GM12878 (cell line): ENCODE measurements at regions not wholly inside any gene's neighbourhood (a gene's known extent, or its start where the extent isn't known, plus 50 kb on each side); places are given as distances from the start of the nearest gene placed in this dataset.

Source experiments
- ATAC-seq: fragments of 200-7000 bp; cut with Tn5 transposase; 3 replicates; pipeline ENCODE4 v1.9.1; 2020; ENCODE audit warnings: mild to moderate bottlenecking, moderate library complexity
- BruUV-seq: library from RNA; stranded (reverse); fragments of 400-500 nt; replicated peaks from 2 replicates; lab custom pipeline; 2021; lab: Mats Ljungman, UMichigan
- CTCF ChIA-PET: fragments of 300-600 bp; sonication (Branson Sonifier 250); formaldehyde crosslinking; extraction: SDS; loops from one replicate; lab custom pipeline; 2021; ENCODE audit warnings: inconsistent platforms; lab: Yijun Ruan, JAX
- POLR2A ChIA-PET: fragments of 350-600 bp; formaldehyde crosslinking; extraction: SDS; loops from one replicate; lab custom pipeline; 2021; ENCODE audit warnings: inconsistent platforms; lab: Charles Lee
- RAD21 ChIA-PET: fragments of 300-600 bp; sonication (Branson Sonifier 250); formaldehyde crosslinking; loops from one replicate; lab custom pipeline; 2023; ENCODE audit warnings: antibody characterized with exemption; ENCODE audit not compliant: unreplicated experiment; lab: Charles Lee
- SMC1A ChIA-PET: fragments of 300-600 bp; sonication (Branson Sonifier 250); formaldehyde crosslinking; loops from one replicate; lab custom pipeline; 2023; ENCODE audit not compliant: unreplicated experiment, uncharacterized antibody; lab: Charles Lee
- DNase-seq: peaks from one replicate; pipeline ENCODE4 v3.0.0-alpha.2; 2011; ENCODE audit warnings: low read depth, low spot score
- FAIRE-seq: peaks from 3 replicates; lab custom pipeline; 2011; peaks lifted over from hg19 to GRCh38; lab: Jason Lieb, UNC
- H2AFZ ChIP-seq: 2 replicates; pipeline ENCODE4 v1.6.0; 2011; ENCODE audit warnings: low read depth, low read length, control low read depth; ENCODE audit not compliant: control insufficient read depth
- H3K27ac ChIP-seq: 2 replicates; pipeline ENCODE4 v1.5.1; 2011; ENCODE audit warnings: control low read depth; ENCODE audit not compliant: control insufficient read depth, insufficient read depth
- H3K27me3 ChIP-seq, 2 experiments: replicated peaks in 1 of 2; 2 replicates each; pipeline versions ENCODE4 v1.6.0 to v1.6.1; 2011; ENCODE audit warnings: low read length in 1 of 2; ENCODE audit not compliant: control insufficient read depth in 2 of 2, insufficient read depth in 2 of 2
- H3K36me3 ChIP-seq, 2 experiments: 2 replicates each; pipeline ENCODE4 v1.5.1; 2011; ENCODE audit warnings: low read length in 1 of 2; ENCODE audit not compliant: control insufficient read depth in 2 of 2, insufficient read depth in 2 of 2
- H3K4me1 ChIP-seq: 2 replicates; pipeline ENCODE4 v1.6.1; 2011; ENCODE audit warnings: mild to moderate bottlenecking, low read length, moderate library complexity, mixed read lengths; ENCODE audit not compliant: control insufficient read depth, insufficient read depth
- H3K4me2 ChIP-seq: 2 replicates; pipeline ENCODE4 v1.6.0; 2011; ENCODE audit warnings: control low read depth; ENCODE audit not compliant: control insufficient read depth, insufficient read depth
- H3K4me3 ChIP-seq: fragments of 200-600 bp; sonication (generic); 2 replicates; pipeline ENCODE4 v1.5.1; 2016
- H3K79me2 ChIP-seq: 2 replicates; pipeline ENCODE4 v1.6.0; 2011; ENCODE audit warnings: low read length; ENCODE audit not compliant: control insufficient read depth, insufficient read depth
- H3K9ac ChIP-seq: 2 replicates; pipeline ENCODE4 v1.8.0; 2011; ENCODE audit warnings: low read length, control low read depth, mixed read lengths; ENCODE audit not compliant: control insufficient read depth, insufficient read depth
- H3K9me3 ChIP-seq: replicated peaks from 3 replicates; pipeline ENCODE4 v1.5.1; 2011; ENCODE audit warnings: mild to moderate bottlenecking, low read length; ENCODE audit not compliant: control insufficient read depth, insufficient read depth
- H4K20me1 ChIP-seq: 2 replicates; pipeline ENCODE4 v1.6.0; 2011; ENCODE audit not compliant: control insufficient read depth, insufficient read depth
- CHD1 ChIP-seq: IDR thresholded peaks from 2 replicates; pipeline ENCODE4 v1.6.1; 2012; ENCODE audit warnings: low read depth, low read length, improper control_type of control experiment
- SIX5 ChIP-seq: IDR thresholded peaks from 2 replicates; pipeline ENCODE4 v1.6.1; 2011; ENCODE audit warnings: mild to moderate bottlenecking, low read depth, low read length, moderate library complexity; ENCODE audit not compliant: severe bottlenecking
- SMC3 ChIP-seq: IDR thresholded peaks from 2 replicates; pipeline ENCODE4 v1.6.1; 2011; ENCODE audit warnings: low read length, improper control_type of control experiment, borderline replicate concordance
- STAT1 ChIP-seq: fragments of 450-650 bp; conservative IDR thresholded peaks from 2 replicates; pipeline ENCODE4 v1.6.1; 2014; ENCODE audit warnings: antibody characterized with exemption, mild to moderate bottlenecking
- WGBS: methylation state at CpG from one replicate; pipeline ENCODE4 v1.1.6; 2016; ENCODE audit warnings: low lambda C conversion rate; ENCODE audit not compliant: insufficient replicate concordance, insufficient coverage; ENCODE audit errors: missing lambda C conversion rate; 5-methylcytosine and 5-hydroxymethylcytosine counted together
- in situ Hi-C: fragments of 300-500 bp; cut with MboI; formaldehyde crosslinking; loops from 9 replicates; pipeline ENCODE4 v1.14.3; 2018; ENCODE audit warnings: mixed read lengths
- intact Hi-C: fragments of 100-400 bp; cut with micrococcal nuclease; formaldehyde crosslinking; loops from one replicate; pipeline ENCODE4 v1.14.2; 2022; ENCODE audit not compliant: unreplicated experiment
- TF ChIP-seq, protein P1 (sequence below): IDR thresholded peaks from 2 replicates; pipeline ENCODE4 v1.6.1; 2012; ENCODE audit warnings: mild to moderate bottlenecking, low read depth, low read length
- TF ChIP-seq, protein P2 (sequence below): IDR thresholded peaks from 2 replicates; pipeline ENCODE4 v1.6.1; 2012; ENCODE audit warnings: improper control_type of control experiment, low read depth, low read length; ENCODE audit not compliant: insufficient replicate concordance

DNA sequence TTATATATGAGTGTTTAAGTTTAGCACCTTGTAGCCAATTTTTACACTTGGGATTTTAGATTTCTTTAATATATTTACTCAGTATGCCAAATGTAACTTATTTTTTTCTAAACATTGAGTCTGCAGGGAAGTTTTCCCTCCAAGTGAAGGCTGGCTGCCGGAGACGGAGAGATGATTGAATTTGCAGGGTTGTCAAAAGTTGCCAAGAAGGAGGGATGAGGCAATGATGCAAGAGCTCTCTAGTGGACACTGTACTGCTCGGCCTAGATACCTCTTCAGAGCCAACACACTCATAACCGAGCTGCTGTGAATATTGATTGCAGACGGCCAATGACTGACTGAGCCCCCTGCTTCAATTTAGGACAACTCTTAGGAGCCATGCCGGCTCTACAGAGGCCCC is 318.6 kb upstream of the CASK start:
- Histone ChIP-seq H3K9ac (no peak overlapping the region), H3K4me2 (no peak overlapping the region), H3K4me3 (no peak overlapping the region), H3K4me1 (no peaks in the 10 kb centered on the region), H2AFZ (no peak overlapping the region), H3K9me3 (no peaks in the 10 kb centered on the region; the same call in 2 of the 3 replicates), H4K20me1 (no peaks in the 10 kb centered on the region), H3K36me3 (no peaks in the 10 kb centered on the region), H3K27me3 (no peaks in the 10 kb centered on the region), H3K79me2 (no peaks in the 10 kb centered on the region), H3K27ac (no peak overlapping the region)
- 30% methylated on average over 6 of the region's 6 CpGs for WGBS
- ChIA-PET POLR2A (no interaction called here), CTCF (no interaction called here), RAD21 (no interaction called here), SMC1A (no interaction called here)
- DNase-seq: no peak
- in situ Hi-C loops: no loop called here
- no TSS peak for BruUV-seq
- FAIRE-seq: no peak
- no peak for ATAC-seq
- TF ChIP-seq CHD1 (no peak), SMC3 (no peak)
- intact Hi-C loops: no loop called here

DNA sequence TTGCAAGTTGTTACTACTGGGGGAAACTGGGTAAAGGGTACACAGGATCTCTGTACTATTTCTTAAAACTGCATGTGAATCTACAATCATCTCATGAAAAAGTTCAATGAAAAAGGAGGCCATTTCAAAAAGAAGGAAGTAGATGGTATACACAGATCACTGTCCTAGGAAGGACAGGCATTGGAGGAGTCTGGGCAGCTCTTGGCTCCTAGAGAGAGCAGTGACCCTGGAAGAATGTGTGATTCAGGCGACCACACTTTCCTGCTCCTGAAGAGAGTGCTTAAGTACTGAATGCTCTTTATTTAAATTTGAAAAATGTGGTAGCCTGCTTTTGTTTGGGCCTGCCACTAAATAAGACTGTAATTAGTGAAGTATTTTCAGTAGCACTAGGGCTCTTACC is 318.1 kb upstream of the CASK start:
- no peaks in the 10 kb centered on the region for H3K4me1 ChIP-seq
- BruUV-seq: no TSS peak
- ChIA-PET RAD21 (no interaction called here), CTCF (no interaction called here), SMC1A (no interaction called here), POLR2A (no interaction called here)
- no peak for FAIRE-seq
- no peak overlapping the region for H3K27ac ChIP-seq
- H3K4me2 ChIP-seq: no peak overlapping the region
- intact Hi-C loops: no loop called here
- H3K9ac ChIP-seq: no peak overlapping the region
- H3K79me2 ChIP-seq: no peaks in the 10 kb centered on the region
- in situ Hi-C loops: no loop called here
- H3K4me3 ChIP-seq: no peak overlapping the region
- no peak overlapping the region for H2AFZ ChIP-seq
- H4K20me1 ChIP-seq: no peaks in the 10 kb centered on the region
- TF ChIP-seq STAT1: no peak
- TF ChIP-seq SIX5: no peak
- TF ChIP-seq, protein P1, sequence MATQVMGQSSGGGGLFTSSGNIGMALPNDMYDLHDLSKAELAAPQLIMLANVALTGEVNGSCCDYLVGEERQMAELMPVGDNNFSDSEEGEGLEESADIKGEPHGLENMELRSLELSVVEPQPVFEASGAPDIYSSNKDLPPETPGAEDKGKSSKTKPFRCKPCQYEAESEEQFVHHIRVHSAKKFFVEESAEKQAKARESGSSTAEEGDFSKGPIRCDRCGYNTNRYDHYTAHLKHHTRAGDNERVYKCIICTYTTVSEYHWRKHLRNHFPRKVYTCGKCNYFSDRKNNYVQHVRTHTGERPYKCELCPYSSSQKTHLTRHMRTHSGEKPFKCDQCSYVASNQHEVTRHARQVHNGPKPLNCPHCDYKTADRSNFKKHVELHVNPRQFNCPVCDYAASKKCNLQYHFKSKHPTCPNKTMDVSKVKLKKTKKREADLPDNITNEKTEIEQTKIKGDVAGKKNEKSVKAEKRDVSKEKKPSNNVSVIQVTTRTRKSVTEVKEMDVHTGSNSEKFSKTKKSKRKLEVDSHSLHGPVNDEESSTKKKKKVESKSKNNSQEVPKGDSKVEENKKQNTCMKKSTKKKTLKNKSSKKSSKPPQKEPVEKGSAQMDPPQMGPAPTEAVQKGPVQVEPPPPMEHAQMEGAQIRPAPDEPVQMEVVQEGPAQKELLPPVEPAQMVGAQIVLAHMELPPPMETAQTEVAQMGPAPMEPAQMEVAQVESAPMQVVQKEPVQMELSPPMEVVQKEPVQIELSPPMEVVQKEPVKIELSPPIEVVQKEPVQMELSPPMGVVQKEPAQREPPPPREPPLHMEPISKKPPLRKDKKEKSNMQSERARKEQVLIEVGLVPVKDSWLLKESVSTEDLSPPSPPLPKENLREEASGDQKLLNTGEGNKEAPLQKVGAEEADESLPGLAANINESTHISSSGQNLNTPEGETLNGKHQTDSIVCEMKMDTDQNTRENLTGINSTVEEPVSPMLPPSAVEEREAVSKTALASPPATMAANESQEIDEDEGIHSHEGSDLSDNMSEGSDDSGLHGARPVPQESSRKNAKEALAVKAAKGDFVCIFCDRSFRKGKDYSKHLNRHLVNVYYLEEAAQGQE: no peak
- TF ChIP-seq, protein P2, sequence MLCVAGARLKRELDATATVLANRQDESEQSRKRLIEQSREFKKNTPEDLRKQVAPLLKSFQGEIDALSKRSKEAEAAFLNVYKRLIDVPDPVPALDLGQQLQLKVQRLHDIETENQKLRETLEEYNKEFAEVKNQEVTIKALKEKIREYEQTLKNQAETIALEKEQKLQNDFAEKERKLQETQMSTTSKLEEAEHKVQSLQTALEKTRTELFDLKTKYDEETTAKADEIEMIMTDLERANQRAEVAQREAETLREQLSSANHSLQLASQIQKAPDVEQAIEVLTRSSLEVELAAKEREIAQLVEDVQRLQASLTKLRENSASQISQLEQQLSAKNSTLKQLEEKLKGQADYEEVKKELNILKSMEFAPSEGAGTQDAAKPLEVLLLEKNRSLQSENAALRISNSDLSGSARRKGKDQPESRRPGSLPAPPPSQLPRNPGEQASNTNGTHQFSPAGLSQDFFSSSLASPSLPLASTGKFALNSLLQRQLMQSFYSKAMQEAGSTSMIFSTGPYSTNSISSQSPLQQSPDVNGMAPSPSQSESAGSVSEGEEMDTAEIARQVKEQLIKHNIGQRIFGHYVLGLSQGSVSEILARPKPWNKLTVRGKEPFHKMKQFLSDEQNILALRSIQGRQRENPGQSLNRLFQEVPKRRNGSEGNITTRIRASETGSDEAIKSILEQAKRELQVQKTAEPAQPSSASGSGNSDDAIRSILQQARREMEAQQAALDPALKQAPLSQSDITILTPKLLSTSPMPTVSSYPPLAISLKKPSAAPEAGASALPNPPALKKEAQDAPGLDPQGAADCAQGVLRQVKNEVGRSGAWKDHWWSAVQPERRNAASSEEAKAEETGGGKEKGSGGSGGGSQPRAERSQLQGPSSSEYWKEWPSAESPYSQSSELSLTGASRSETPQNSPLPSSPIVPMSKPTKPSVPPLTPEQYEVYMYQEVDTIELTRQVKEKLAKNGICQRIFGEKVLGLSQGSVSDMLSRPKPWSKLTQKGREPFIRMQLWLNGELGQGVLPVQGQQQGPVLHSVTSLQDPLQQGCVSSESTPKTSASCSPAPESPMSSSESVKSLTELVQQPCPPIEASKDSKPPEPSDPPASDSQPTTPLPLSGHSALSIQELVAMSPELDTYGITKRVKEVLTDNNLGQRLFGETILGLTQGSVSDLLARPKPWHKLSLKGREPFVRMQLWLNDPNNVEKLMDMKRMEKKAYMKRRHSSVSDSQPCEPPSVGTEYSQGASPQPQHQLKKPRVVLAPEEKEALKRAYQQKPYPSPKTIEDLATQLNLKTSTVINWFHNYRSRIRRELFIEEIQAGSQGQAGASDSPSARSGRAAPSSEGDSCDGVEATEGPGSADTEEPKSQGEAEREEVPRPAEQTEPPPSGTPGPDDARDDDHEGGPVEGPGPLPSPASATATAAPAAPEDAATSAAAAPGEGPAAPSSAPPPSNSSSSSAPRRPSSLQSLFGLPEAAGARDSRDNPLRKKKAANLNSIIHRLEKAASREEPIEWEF: no peak
- no peaks in the 10 kb centered on the region for H3K36me3 ChIP-seq
- no peaks in the 10 kb centered on the region; the same call in 2 of the 3 replicates for H3K9me3 ChIP-seq
- DNase-seq: no peak
- WGBS: 40% methylated on average over 1 of the region's 1 CpG
- no peaks in the 10 kb centered on the region for H3K27me3 ChIP-seq
- no peak for ATAC-seq
